K562 (cell line): ENCODE measurements at regions not wholly inside any gene's neighbourhood (a gene's known extent, or its start where the extent isn't known, plus 50 kb on each side); places are given as distances from the start of the nearest gene placed in this dataset.
"Not testable (repeated sequence)": the region's sequence is repeated elsewhere in the genome, so short reads cannot be mapped to it uniquely, and the experiment has no call there.

Experiments used
- ATAC-seq: fragments of 200-7000 bp; cut with Tn5 transposase; 3 replicates; pipeline ENCODE4 v1.9.1; 2020; ENCODE audit warnings: moderate library complexity
- BruUV-seq: library from RNA; stranded (reverse); fragments of 400-500 nt; replicated peaks from 2 replicates; lab custom pipeline; 2021; lab: Mats Ljungman, UMichigan
- CTCF ChIA-PET: fragments of 300-600 bp; formaldehyde crosslinking; extraction: SDS; loops from one replicate; lab custom pipeline; 2021; ENCODE audit warnings: low intra/inter-chr PET ratio; lab: Yijun Ruan, JAX
- POLR2A ChIA-PET: fragments of 300-600, 350-650 bp; sonication (Branson Sonifier 250); formaldehyde crosslinking; extraction: SDS; loops from one replicate; lab custom pipeline; 2021; ENCODE audit warnings: antibody characterized with exemption, inconsistent platforms; lab: Yijun Ruan, JAX
- DNase-seq, 4 experiments: peaks; one replicate each; pipeline versions ENCODE4 v3.0.0 to v3.0.0-alpha.2; 2011 to 2018; ENCODE audit warnings: low spot score in 3 of 4, mixed read lengths in 3 of 4; ENCODE audit errors: extremely low read depth in 1 of 4
- FAIRE-seq: peaks from 2 replicates; lab custom pipeline; 2011; peaks lifted over from hg19 to GRCh38; lab: Jason Lieb, UNC
- H2AFZ ChIP-seq: 2 replicates; pipeline ENCODE4 v1.6.0; 2011; ENCODE audit warnings: low read depth, low read length, control low read depth, inconsistent platforms
- H3K27ac ChIP-seq: fragments of 200-600 bp; 3 replicates; pipeline ENCODE4 v1.8.0; 2011; ENCODE audit warnings: low read depth, mild to moderate bottlenecking, control low read depth, inconsistent platforms, low read length, moderate library complexity, mixed read lengths; ENCODE audit errors: extremely low read depth
- H3K27me3 ChIP-seq, 2 experiments: fragments of 300-600 bp in 1 of 2; 2 replicates in 1 of 2; 3 replicates in 1 of 2; pipeline versions ENCODE4 v1.6.0 to v1.8.0; 2011; ENCODE audit warnings: inconsistent platforms in 2 of 2, low read length in 2 of 2, mild to moderate bottlenecking in 1 of 2, mixed read lengths in 1 of 2, moderate library complexity in 1 of 2; ENCODE audit not compliant: control insufficient read depth in 2 of 2, insufficient read depth in 2 of 2
- H3K36me3 ChIP-seq: fragments of 300-600 bp; 3 replicates; pipeline ENCODE4 v1.8.0; 2011; ENCODE audit warnings: mild to moderate bottlenecking, low read length, inconsistent platforms; ENCODE audit not compliant: control insufficient read depth, insufficient read depth
- H3K4me1 ChIP-seq, 2 experiments: fragments of 200-600 bp in 1 of 2; replicated peaks in 1 of 2; 2 replicates in 1 of 2; 3 replicates in 1 of 2; pipeline versions ENCODE4 v1.5.1 to v1.8.0; 2011; ENCODE audit warnings: inconsistent platforms in 2 of 2, low read length in 2 of 2, mild to moderate bottlenecking in 1 of 2, mixed read lengths in 1 of 2, moderate library complexity in 1 of 2; ENCODE audit not compliant: control insufficient read depth in 2 of 2, insufficient read depth in 2 of 2
- H3K4me2 ChIP-seq: 2 replicates; pipeline ENCODE4 v1.6.1; 2011; ENCODE audit warnings: low read length, control low read depth, inconsistent platforms, mixed read lengths; ENCODE audit not compliant: insufficient read depth
- H3K4me3 ChIP-seq: fragments of 200-600 bp; sonication (generic), shearing (Covaris generic); 2 replicates; pipeline ENCODE4 v1.5.1; 2016; ENCODE audit warnings: control low read depth, inconsistent platforms
- H3K79me2 ChIP-seq: fragments of 200-600 bp; 3 replicates; pipeline ENCODE4 v1.8.0; 2011; ENCODE audit warnings: low read length, inconsistent platforms; ENCODE audit not compliant: control insufficient read depth, insufficient read depth
- H3K9ac ChIP-seq, 2 experiments: 2 replicates each; pipeline versions ENCODE4 v1.6.0 to v1.6.1; 2011; ENCODE audit warnings: low read depth in 2 of 2, low read length in 2 of 2, control low read depth in 1 of 2, inconsistent platforms in 1 of 2, mild to moderate bottlenecking in 1 of 2, mixed read lengths in 1 of 2; ENCODE audit not compliant: insufficient read depth in 1 of 2
- H3K9me1 ChIP-seq: one replicate; pipeline ENCODE4 v1.6.0; 2011; ENCODE audit warnings: inconsistent platforms, mild to moderate bottlenecking, low read length, moderate library complexity; ENCODE audit not compliant: control insufficient read depth, insufficient read depth
- H3K9me3 ChIP-seq: replicated peaks from 2 replicates; pipeline ENCODE4 v1.5.1; 2011; ENCODE audit warnings: low read depth, low read length, inconsistent platforms; ENCODE audit not compliant: control insufficient read depth, insufficient read depth
- H4K20me1 ChIP-seq: replicated peaks from 2 replicates; pipeline ENCODE4 v1.6.1; 2011; ENCODE audit warnings: low read length, inconsistent platforms, mixed read lengths; ENCODE audit not compliant: control insufficient read depth, insufficient read depth
- ARID1B ChIP-seq: fragments of 450-650 bp; IDR thresholded peaks from 2 replicates; pipeline ENCODE4 v1.6.1; 2016; ENCODE audit warnings: antibody characterized with exemption, mild to moderate bottlenecking, inconsistent platforms
- CBFA2T3 ChIP-seq: fragments of 450-650 bp; IDR thresholded peaks from 2 replicates; pipeline ENCODE4 v1.6.1; 2017
- PKNOX1 ChIP-seq: fragments of 450-650 bp; IDR thresholded peaks from 2 replicates; pipeline ENCODE4 v1.6.1; 2016
- SMARCA4 ChIP-seq: fragments of 450-650 bp; IDR thresholded peaks from 2 replicates; pipeline ENCODE4 v1.6.1; 2016
- TAL1 ChIP-seq: fragments of 450-650 bp; IDR thresholded peaks from 2 replicates; pipeline ENCODE4 v1.6.1; 2016; ENCODE audit warnings: mild to moderate bottlenecking
- ZEB2 ChIP-seq: fragments of 450-650 bp; IDR thresholded peaks from 2 replicates; pipeline ENCODE4 v1.6.1; 2016
- ZNF384 ChIP-seq: IDR thresholded peaks from 2 replicates; pipeline ENCODE4 v1.6.1; 2012; ENCODE audit warnings: low read depth, low read length, improper control_type of control experiment
- WGBS: fragments of 100-300 bp; shearing (Covaris generic); methylation state at CpG from one replicate; pipeline ENCODE4 v1.1.6; 2016; ENCODE audit warnings: low coverage, mixed read lengths; ENCODE audit not compliant: insufficient coverage; ENCODE audit errors: missing lambda C conversion rate; 5-methylcytosine and 5-hydroxymethylcytosine counted together
- in situ Hi-C: fragments of 300-500 bp; cut with MboI; formaldehyde crosslinking; loops from 4 replicates; pipeline ENCODE4 v1.15.0; 2018; ENCODE audit warnings: inconsistent platforms, mixed read lengths
- intact Hi-C: fragments of 100-400 bp; cut with micrococcal nuclease; formaldehyde crosslinking; loops from 2 replicates; pipeline ENCODE4 v1.14.2; 2022

GRCh38 chr9:40999952-41000700, 128.4 kb downstream of the FOXD4L6 start:
- DNase-seq (peak in 3 of 4 experiments; percentile 4 to 55 (median 11)), ATAC-seq (peak; percentile 79)
- H3K4me1 ChIP-seq, H3K9ac ChIP-seq, H3K9me1 ChIP-seq, BruUV-seq, H4K20me1 ChIP-seq, in situ Hi-C loops, H3K4me3 ChIP-seq, H3K36me3 ChIP-seq, H3K27ac ChIP-seq, POLR2A ChIA-PET, H3K9me3 ChIP-seq, H3K27me3 ChIP-seq, intact Hi-C loops, CTCF ChIA-PET, H3K4me2 ChIP-seq, H2AFZ ChIP-seq, H3K79me2 ChIP-seq, FAIRE-seq: not testable (repeated sequence)
- 34% methylated on average over 8 of the region's 8 CpGs for WGBS
- TF ChIP-seq ARID1B, result peak; percentile 53; the same call in 1 of the 2 replicates
- TF ChIP-seq ZNF384, result peak; percentile 79
- TF ChIP-seq PKNOX1, result peak; percentile 48; the same call in 1 of the 2 replicates
- TF ChIP-seq SMARCA4, result peak; percentile 31; the same call in 1 of the 2 replicates
- 0 out of 2 replicates have a peak, but pooled peaks have one; percentile 21 for TF ChIP-seq ZEB2
- TF ChIP-seq CBFA2T3, result peak; percentile 60
- peak; percentile 55; the same call in 1 of the 2 replicates for TF ChIP-seq TAL1
